H1 (cell line): ENCODE measurements at regions not wholly inside any gene's neighbourhood (a gene's known extent, or its start where the extent isn't known, plus 50 kb on each side); places are given as distances from the start of the nearest gene placed in this dataset.

Source experiments
- CTCF ChIA-PET: fragments of 300-600 bp; sonication (Branson Sonifier 250); formaldehyde crosslinking; loops from one replicate; lab custom pipeline; 2021; ENCODE audit not compliant: partially characterized antibody; lab: Charles Lee
- POLR2A ChIA-PET: fragments of 300-600 bp; sonication (Branson Sonifier 250); formaldehyde crosslinking; loops from one replicate; lab custom pipeline; 2021; ENCODE audit warnings: inconsistent platforms; ENCODE audit not compliant: partially characterized antibody; lab: Charles Lee
- DNase-seq, 2 experiments: peaks; one replicate each; pipeline versions ENCODE4 v3.0.0 to v3.0.0-alpha.2; 2010 to 2022; ENCODE audit warnings: low spot score in 2 of 2, low read depth in 1 of 2, mixed read lengths in 1 of 2
- FAIRE-seq: peaks from 2 replicates; lab custom pipeline; 2011; peaks lifted over from hg19 to GRCh38; lab: Jason Lieb, UNC
- H2AFZ ChIP-seq: 2 replicates; pipeline ENCODE4 v1.8.1; 2012; ENCODE audit warnings: low read length, inconsistent platforms
- H2AK5ac ChIP-seq: 2 replicates; pipeline ENCODE4 v1.6.1; 2013; ENCODE audit warnings: low read depth, low read length
- H2BK120ac ChIP-seq: replicated peaks from 2 replicates; pipeline ENCODE3; 2013; ENCODE audit warnings: low read depth, low read length, inconsistent platforms
- H2BK12ac ChIP-seq: 2 replicates; pipeline ENCODE4 v1.6.1; 2013; ENCODE audit warnings: low read depth, low read length
- H2BK15ac ChIP-seq: 2 replicates; pipeline ENCODE4 v1.6.1; 2013; ENCODE audit warnings: low read length
- H2BK20ac ChIP-seq: 2 replicates; pipeline ENCODE4 v1.6.1; 2013; ENCODE audit warnings: low read length
- H2BK5ac ChIP-seq: 2 replicates; pipeline ENCODE4 v1.6.1; 2013; ENCODE audit warnings: low read depth, low read length
- H3K14ac ChIP-seq: 2 replicates; pipeline ENCODE4 v1.6.1; 2013; ENCODE audit warnings: inconsistent platforms; ENCODE audit not compliant: insufficient read length
- H3K18ac ChIP-seq: 2 replicates; pipeline ENCODE4 v1.6.1; 2013; ENCODE audit warnings: low read length; ENCODE audit errors: extremely low read depth
- H3K23ac ChIP-seq: 2 replicates; pipeline ENCODE4 v1.6.1; 2013; ENCODE audit warnings: inconsistent platforms; ENCODE audit not compliant: insufficient read length
- H3K23me2 ChIP-seq: 2 replicates; pipeline ENCODE4 v1.6.1; 2013; ENCODE audit warnings: low read depth, low read length
- H3K27ac ChIP-seq: 2 replicates; pipeline ENCODE4 v1.6.1; 2011; ENCODE audit warnings: low read depth, low read length, inconsistent platforms
- H3K27me3 ChIP-seq, 4 experiments: replicated peaks in 1 of 4; 1 replicate in 1 of 4; 2 replicates in 3 of 4; pipeline versions ENCODE4 v1.6.1 to v1.8.1; 2011 to 2013; ENCODE audit warnings: low read length in 3 of 4, mild to moderate bottlenecking in 3 of 4, inconsistent platforms in 2 of 4, mixed read lengths in 2 of 4, moderate library complexity in 1 of 4; ENCODE audit not compliant: control insufficient read depth in 3 of 4, insufficient read depth in 3 of 4; ENCODE audit errors: extremely low read depth in 1 of 4
- H3K36me3 ChIP-seq, 4 experiments: 2 replicates each; pipeline versions ENCODE4 v1.6.1 to v1.8.1; 2011 to 2013; ENCODE audit warnings: mild to moderate bottlenecking in 4 of 4, low read length in 3 of 4, moderate library complexity in 2 of 4, control low read depth in 1 of 4, inconsistent platforms in 1 of 4; ENCODE audit not compliant: insufficient read depth in 4 of 4, control insufficient read depth in 2 of 4
- H3K4ac ChIP-seq: replicated peaks from 2 replicates; pipeline ENCODE3; 2013; ENCODE audit warnings: low read length, low read depth, mixed read lengths, inconsistent platforms; ENCODE audit not compliant: insufficient read length
- H3K4me1 ChIP-seq, 4 experiments: replicated peaks in 1 of 4; 1 replicate in 1 of 4; 2 replicates in 3 of 4; pipeline versions ENCODE4 v1.6.1 to v1.8.1; 2011 to 2013; ENCODE audit warnings: low read length in 3 of 4, inconsistent platforms in 2 of 4, mixed read lengths in 1 of 4; ENCODE audit not compliant: insufficient read depth in 4 of 4, control insufficient read depth in 3 of 4
- H3K4me2 ChIP-seq, 2 experiments: 2 replicates each; pipeline versions ENCODE4 v1.6.1 to v1.8.1; 2011 to 2013; ENCODE audit warnings: low read depth in 2 of 2, low read length in 2 of 2, control low read depth in 1 of 2, inconsistent platforms in 1 of 2, mild to moderate bottlenecking in 1 of 2; ENCODE audit not compliant: insufficient read depth in 1 of 2
- H3K4me3 ChIP-seq, 4 experiments: fragments of 200-600, 300-600 bp in 1 of 4; sonication (generic), shearing (Covaris generic), sonication (Bioruptor Twin) in 1 of 4; 2 replicates each; pipeline versions ENCODE4 v1.5.1 to v1.8.1; 2011 to 2016; ENCODE audit warnings: low read length in 4 of 4, low read depth in 3 of 4, control low read depth in 2 of 4, inconsistent platforms in 2 of 4, mild to moderate bottlenecking in 2 of 4, mixed read lengths in 1 of 4, moderate library complexity in 1 of 4; ENCODE audit not compliant: insufficient read depth in 2 of 4; ENCODE audit errors: extremely low read depth in 1 of 4
- H3K56ac ChIP-seq: replicated peaks from 2 replicates; pipeline ENCODE3; 2013; ENCODE audit warnings: low read depth, mild to moderate bottlenecking, mixed read lengths, low read length, inconsistent platforms; ENCODE audit not compliant: insufficient read length
- H3K79me1 ChIP-seq: 2 replicates; pipeline ENCODE4 v1.6.1; 2013; ENCODE audit warnings: low read depth, low read length, control low read depth
- H3K79me2 ChIP-seq, 2 experiments: 2 replicates each; pipeline versions ENCODE4 v1.6.1 to v1.8.1; 2012 to 2013; ENCODE audit warnings: low read length in 2 of 2, mild to moderate bottlenecking in 2 of 2, inconsistent platforms in 1 of 2; ENCODE audit not compliant: insufficient read depth in 2 of 2, control insufficient read depth in 1 of 2
- H3K9ac ChIP-seq, 4 experiments: replicated peaks in 1 of 4; 1 replicate in 1 of 4; 2 replicates in 3 of 4; pipeline versions ENCODE4 v1.6.1 to v1.8.1; 2011 to 2013; ENCODE audit warnings: low read depth in 3 of 4, low read length in 3 of 4, control low read depth in 2 of 4, mild to moderate bottlenecking in 2 of 4, moderate library complexity in 2 of 4, inconsistent platforms in 1 of 4; ENCODE audit errors: extremely low read depth in 1 of 4
- H3K9me3 ChIP-seq, 2 experiments: 2 replicates each; pipeline versions ENCODE4 v1.6.1 to v1.8.1; 2012 to 2013; ENCODE audit warnings: mild to moderate bottlenecking in 2 of 2, moderate library complexity in 2 of 2, control low read depth in 1 of 2, inconsistent platforms in 1 of 2, low read depth in 1 of 2, low read length in 1 of 2, mixed read lengths in 1 of 2; ENCODE audit not compliant: insufficient read depth in 2 of 2
- H4K20me1 ChIP-seq, 2 experiments: replicated peaks in 1 of 2; 2 replicates each; pipeline versions ENCODE3 to v1.8.1; 2011 to 2013; ENCODE audit warnings: inconsistent platforms in 2 of 2, low read length in 2 of 2, mild to moderate bottlenecking in 1 of 2; ENCODE audit not compliant: insufficient read depth in 2 of 2, control insufficient read depth in 1 of 2
- H4K5ac ChIP-seq: 2 replicates; pipeline ENCODE4 v1.6.1; 2013; ENCODE audit warnings: low read length, low read depth, mixed read lengths, inconsistent platforms; ENCODE audit not compliant: insufficient read length
- H4K8ac ChIP-seq: 2 replicates; pipeline ENCODE4 v1.8.0; 2013; ENCODE audit warnings: mild to moderate bottlenecking, moderate library complexity, low read length, inconsistent platforms; ENCODE audit not compliant: insufficient read depth; ENCODE audit errors: extremely low read depth
- H4K91ac ChIP-seq: replicated peaks from 2 replicates; pipeline ENCODE3; 2013; ENCODE audit warnings: low read length, mixed read lengths, inconsistent platforms; ENCODE audit not compliant: insufficient read length
- CREB1 ChIP-seq: IDR thresholded peaks from 2 replicates; pipeline ENCODE4 v1.6.1; 2012; ENCODE audit warnings: inconsistent platforms
- KDM4A ChIP-seq: IDR thresholded peaks from one replicate; pipeline ENCODE4 v1.7.1; 2012; ENCODE audit warnings: low read depth, mild to moderate bottlenecking, moderate library complexity, low read length, inconsistent platforms; ENCODE audit not compliant: severe bottlenecking
- NANOG ChIP-seq: IDR thresholded peaks from 2 replicates; pipeline ENCODE4 v1.6.1; 2011; ENCODE audit warnings: low read length, low read depth, mild to moderate bottlenecking, inconsistent platforms; ENCODE audit not compliant: insufficient read depth, poor library complexity, severe bottlenecking
- WGBS, 2 experiments: shearing (Covaris generic) in 1 of 2; methylation state at CpG; one replicate each; pipeline versions ENCODE4 v1.1.6 to v1.1.7; 2013 to 2015; ENCODE audit warnings: low lambda C conversion rate in 2 of 2, mixed read lengths in 2 of 2, inconsistent platforms in 1 of 2, low coverage in 1 of 2, missing lambda C conversion rate in 1 of 2; ENCODE audit not compliant: insufficient replicate concordance in 2 of 2, insufficient coverage in 1 of 2, insufficient read length in 1 of 2; ENCODE audit errors: extremely low coverage in 1 of 2, missing lambda C conversion rate in 1 of 2; 5-methylcytosine and 5-hydroxymethylcytosine counted together
- TF ChIP-seq, protein P1 (sequence below): IDR thresholded peaks from 2 replicates; pipeline ENCODE4 v1.6.1; 2012; ENCODE audit warnings: low read length, inconsistent platforms
- TF ChIP-seq, protein P2 (sequence below): IDR thresholded peaks from 2 replicates; pipeline ENCODE4 v1.6.1; 2011; ENCODE audit warnings: low read length, improper control_type of control experiment

DNA sequence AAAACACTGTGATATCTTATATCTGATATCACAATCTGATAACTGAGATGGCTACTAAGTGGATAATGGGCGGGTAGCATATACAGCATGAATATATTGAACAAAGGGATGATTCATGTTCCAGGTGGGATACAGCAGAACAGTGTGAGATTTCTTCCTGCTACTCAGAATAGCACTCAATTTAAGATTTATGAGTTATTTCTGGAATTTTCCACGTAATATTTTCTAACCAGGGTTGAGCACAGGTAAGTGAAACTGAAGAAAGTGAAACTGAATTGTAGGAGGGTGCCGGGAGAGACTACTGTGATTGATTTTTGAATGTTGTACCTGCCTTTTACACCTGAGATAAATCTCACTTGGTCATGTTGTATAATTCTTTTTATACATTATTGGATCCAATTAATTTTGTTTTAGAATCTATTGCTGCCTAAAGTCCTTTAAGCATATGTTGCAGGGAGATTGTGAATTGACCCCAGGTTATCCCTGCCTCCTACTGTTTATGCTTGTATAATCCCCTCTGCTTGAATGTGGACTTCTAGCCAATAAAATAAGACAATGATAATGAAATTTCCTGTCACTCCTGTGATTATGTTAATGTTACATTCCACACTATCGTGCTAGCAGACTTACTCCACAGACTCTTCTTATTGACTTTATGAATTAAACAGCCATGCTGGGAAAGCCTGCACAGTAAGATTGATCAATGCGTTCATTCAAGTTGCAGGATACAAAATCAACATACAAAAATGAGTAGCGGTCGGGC lies 67.6 kb upstream of the RBBP8 start:
- no peak overlapping the region for H2AFZ ChIP-seq
- CTCF ChIA-PET: interaction anchor here (0.9 kb wide), 1 partner anchor 11 kb away, joined by 3 read pairs; no protein-coding TSS in a partner anchor
- TF ChIP-seq, protein P1, sequence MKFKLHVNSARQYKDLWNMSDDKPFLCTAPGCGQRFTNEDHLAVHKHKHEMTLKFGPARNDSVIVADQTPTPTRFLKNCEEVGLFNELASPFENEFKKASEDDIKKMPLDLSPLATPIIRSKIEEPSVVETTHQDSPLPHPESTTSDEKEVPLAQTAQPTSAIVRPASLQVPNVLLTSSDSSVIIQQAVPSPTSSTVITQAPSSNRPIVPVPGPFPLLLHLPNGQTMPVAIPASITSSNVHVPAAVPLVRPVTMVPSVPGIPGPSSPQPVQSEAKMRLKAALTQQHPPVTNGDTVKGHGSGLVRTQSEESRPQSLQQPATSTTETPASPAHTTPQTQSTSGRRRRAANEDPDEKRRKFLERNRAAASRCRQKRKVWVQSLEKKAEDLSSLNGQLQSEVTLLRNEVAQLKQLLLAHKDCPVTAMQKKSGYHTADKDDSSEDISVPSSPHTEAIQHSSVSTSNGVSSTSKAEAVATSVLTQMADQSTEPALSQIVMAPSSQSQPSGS: no peak
- TF ChIP-seq NANOG: no peak
- no peak for TF ChIP-seq KDM4A
- TF ChIP-seq CREB1: no peak
- TF ChIP-seq, protein P2, sequence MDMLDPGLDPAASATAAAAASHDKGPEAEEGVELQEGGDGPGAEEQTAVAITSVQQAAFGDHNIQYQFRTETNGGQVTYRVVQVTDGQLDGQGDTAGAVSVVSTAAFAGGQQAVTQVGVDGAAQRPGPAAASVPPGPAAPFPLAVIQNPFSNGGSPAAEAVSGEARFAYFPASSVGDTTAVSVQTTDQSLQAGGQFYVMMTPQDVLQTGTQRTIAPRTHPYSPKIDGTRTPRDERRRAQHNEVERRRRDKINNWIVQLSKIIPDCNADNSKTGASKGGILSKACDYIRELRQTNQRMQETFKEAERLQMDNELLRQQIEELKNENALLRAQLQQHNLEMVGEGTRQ: no peak

More for the DNA sequence above, 67.6 kb upstream of the RBBP8 start:
- Histone ChIP-seq H2AK5ac (no peak overlapping the region), H3K18ac (no peak overlapping the region), H3K4me2 (no peak overlapping the region), H2BK120ac (no peak overlapping the region), H3K23ac (no peak overlapping the region), H4K8ac (no peak overlapping the region), H4K91ac (no peak overlapping the region), H3K56ac (no peak overlapping the region), H3K79me2 (no peaks in the 10 kb centered on the region), H2BK15ac (no peak overlapping the region), H3K27me3 (no peaks in the 10 kb centered on the region), H3K9ac (no peak overlapping the region), H2BK12ac (no peak overlapping the region), H3K36me3 (no peaks in the 10 kb centered on the region), H3K4me1 (no peaks in the 10 kb centered on the region), H3K9me3 (no peaks in the 10 kb centered on the region), H2BK20ac (no peak overlapping the region), H3K27ac (no peak overlapping the region), H4K20me1 (no peaks in the 10 kb centered on the region), H3K79me1 (no peaks in the 10 kb centered on the region), H3K4ac (no peak overlapping the region), H4K5ac (no peak overlapping the region), H3K4me3 (no peak overlapping the region), H3K14ac (no peak overlapping the region), H2BK5ac (no peak overlapping the region), H3K23me2 (no peaks in the 10 kb centered on the region)
- DNase-seq: no peak
- 88% methylated on average over 7 of the region's 7 CpGs; no CpG with 5 or more reads in 1 of the 2 experiments for WGBS, 2 experiments
- FAIRE-seq: no peak
- POLR2A ChIA-PET: no interaction called here
